HepG2 (cell line): ENCODE measurements at regions not wholly inside any gene's neighbourhood (a gene's known extent, or its start where the extent isn't known, plus 50 kb on each side); places are given as distances from the start of the nearest gene placed in this dataset.
A peak's percentile ranks its signal among the peaks of the same experiment; 100 is the strongest.

Experiments
- ATRX ChIP-seq: sonication (generic); formaldehyde crosslinking; IDR thresholded peaks from 2 replicates; pipeline ENCODE4 v1.4.0; 2020; ENCODE audit warnings: missing genetic modification reagents, borderline replicate concordance
- CREB1 ChIP-seq, 2 experiments: fragments of 450-650 bp in 1 of 2; IDR thresholded peaks; 2 replicates each; pipeline ENCODE4 v1.6.1; 2016 to 2017; ENCODE audit warnings: control low read depth in 1 of 2, mild to moderate bottlenecking in 1 of 2, missing compliant biosample characterization in 1 of 2, missing genetic modification characterization in 1 of 2
- FOXA3 ChIP-seq: IDR thresholded peaks from 2 replicates; pipeline ENCODE4 v1.6.1; 2016; ENCODE audit warnings: missing genetic modification reagents, missing compliant biosample characterization
- SAP130 ChIP-seq: IDR thresholded peaks from 2 replicates; pipeline ENCODE4 v1.6.1; 2016; ENCODE audit warnings: low read depth
- SMAD3 ChIP-seq: sonication (generic); formaldehyde crosslinking; IDR thresholded peaks from 2 replicates; pipeline ENCODE4 v1.4.0; 2020; ENCODE audit warnings: missing genetic modification reagents
- SMYD3 ChIP-seq: sonication (generic); formaldehyde crosslinking; IDR thresholded peaks from 2 replicates; pipeline ENCODE4 v1.8.1; 2023; ENCODE audit warnings: mild to moderate bottlenecking, missing genetic modification reagents
- SRF ChIP-seq: IDR thresholded peaks from 2 replicates; pipeline ENCODE4 v1.6.1; 2011; ENCODE audit warnings: mild to moderate bottlenecking, low read depth, low read length, moderate library complexity
- TBP ChIP-seq: sonication (generic); formaldehyde crosslinking; IDR thresholded peaks from 2 replicates; pipeline ENCODE4 v1.5.0; 2020; ENCODE audit warnings: missing genetic modification reagents
- ZNF549 ChIP-seq: sonication (generic); formaldehyde crosslinking; IDR thresholded peaks from 2 replicates; pipeline ENCODE4 v1.5.0; 2020; ENCODE audit warnings: missing genetic modification reagents
- ZNF839 ChIP-seq: sonication (generic); formaldehyde crosslinking; IDR thresholded peaks from 2 replicates; pipeline ENCODE4 v1.4.0; 2020; ENCODE audit warnings: missing genetic modification reagents, mild to moderate bottlenecking, borderline replicate concordance
- ZSCAN22 ChIP-seq: sonication (generic); formaldehyde crosslinking; IDR thresholded peaks from 2 replicates; pipeline ENCODE4 v1.4.0; 2020; ENCODE audit warnings: mild to moderate bottlenecking, missing genetic modification reagents
- TF ChIP-seq, protein P1 (sequence below): sonication (generic); formaldehyde crosslinking; IDR thresholded peaks from 2 replicates; pipeline ENCODE4 v1.8.0; 2022; ENCODE audit warnings: missing genetic modification reagents, low read depth, mild to moderate bottlenecking, borderline replicate concordance
- TF ChIP-seq, protein P2 (sequence below): sonication (generic); formaldehyde crosslinking; conservative IDR thresholded peaks from 2 replicates; pipeline ENCODE4 v1.4.0; 2020; ENCODE audit warnings: mild to moderate bottlenecking, missing genetic modification reagents, moderate library complexity

DNA sequence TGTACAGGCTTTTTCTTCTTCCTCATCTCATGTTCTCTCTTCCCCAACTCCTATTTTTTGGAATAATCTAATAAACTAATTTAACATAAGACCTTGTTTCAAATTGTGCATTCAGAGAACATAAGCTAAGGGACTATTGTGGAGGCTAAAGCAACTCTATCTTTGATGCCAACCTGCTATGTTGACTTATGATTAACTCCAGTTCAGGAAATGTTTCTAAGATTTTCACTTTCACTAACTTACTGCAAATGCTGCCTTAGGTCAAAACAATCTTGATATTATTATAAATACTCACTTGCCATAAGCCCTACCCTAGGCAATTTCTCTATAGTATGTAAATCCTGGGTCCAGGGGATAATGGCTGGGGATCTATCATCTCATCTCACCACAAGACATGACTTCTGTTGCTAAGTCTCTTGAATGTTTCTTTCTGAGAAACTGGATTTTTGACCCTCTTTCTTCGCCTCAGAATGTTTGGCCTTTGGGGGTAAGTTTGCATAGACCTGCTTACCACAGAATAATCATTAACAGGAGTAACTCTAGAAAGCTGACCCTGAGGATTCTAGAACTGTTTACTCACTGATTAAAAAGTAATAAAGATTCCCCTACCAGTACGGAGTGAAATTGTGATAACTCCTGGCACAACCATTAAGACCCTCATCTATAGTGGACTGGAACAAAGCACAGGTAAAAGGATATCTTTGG, 768.1 kb downstream of the GBE1 start (continued):
- TF ChIP-seq CREB1 (IDR thresholded peaks at IDR 0.05) (no peak), CREB1 (CRISPR knock-in tag; IDR thresholded peaks at IDR 0.05) (0 out of 2 replicates have a peak, but pooled peaks have one; percentile 28), SMAD3 (CRISPR knock-in tag) (no peak), ATRX (CRISPR knock-in tag) (no peak), FOXA3 (CRISPR knock-in tag) (0 out of 2 replicates have a peak, but pooled peaks have one; percentile 7), ZSCAN22 (CRISPR knock-in tag) (no peak), TBP (CRISPR knock-in tag) (no peak), ZNF549 (no peak), SRF (no peak), ZNF839 (CRISPR knock-in tag) (no peak), SAP130 (CRISPR knock-in tag) (no peak), SMYD3 (CRISPR knock-in tag) (no peak)
- TF ChIP-seq, protein P1, sequence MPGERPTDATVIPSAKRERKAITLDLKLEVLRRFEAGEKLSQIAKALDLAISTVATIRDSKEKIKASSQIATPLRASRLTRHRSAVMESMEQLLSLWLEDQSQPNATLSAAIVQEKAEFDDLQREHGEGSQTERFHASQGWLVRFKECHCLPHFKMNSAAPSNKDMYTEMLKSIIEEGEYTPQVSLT (CRISPR knock-in tag): no peak
- TF ChIP-seq, protein P2, sequence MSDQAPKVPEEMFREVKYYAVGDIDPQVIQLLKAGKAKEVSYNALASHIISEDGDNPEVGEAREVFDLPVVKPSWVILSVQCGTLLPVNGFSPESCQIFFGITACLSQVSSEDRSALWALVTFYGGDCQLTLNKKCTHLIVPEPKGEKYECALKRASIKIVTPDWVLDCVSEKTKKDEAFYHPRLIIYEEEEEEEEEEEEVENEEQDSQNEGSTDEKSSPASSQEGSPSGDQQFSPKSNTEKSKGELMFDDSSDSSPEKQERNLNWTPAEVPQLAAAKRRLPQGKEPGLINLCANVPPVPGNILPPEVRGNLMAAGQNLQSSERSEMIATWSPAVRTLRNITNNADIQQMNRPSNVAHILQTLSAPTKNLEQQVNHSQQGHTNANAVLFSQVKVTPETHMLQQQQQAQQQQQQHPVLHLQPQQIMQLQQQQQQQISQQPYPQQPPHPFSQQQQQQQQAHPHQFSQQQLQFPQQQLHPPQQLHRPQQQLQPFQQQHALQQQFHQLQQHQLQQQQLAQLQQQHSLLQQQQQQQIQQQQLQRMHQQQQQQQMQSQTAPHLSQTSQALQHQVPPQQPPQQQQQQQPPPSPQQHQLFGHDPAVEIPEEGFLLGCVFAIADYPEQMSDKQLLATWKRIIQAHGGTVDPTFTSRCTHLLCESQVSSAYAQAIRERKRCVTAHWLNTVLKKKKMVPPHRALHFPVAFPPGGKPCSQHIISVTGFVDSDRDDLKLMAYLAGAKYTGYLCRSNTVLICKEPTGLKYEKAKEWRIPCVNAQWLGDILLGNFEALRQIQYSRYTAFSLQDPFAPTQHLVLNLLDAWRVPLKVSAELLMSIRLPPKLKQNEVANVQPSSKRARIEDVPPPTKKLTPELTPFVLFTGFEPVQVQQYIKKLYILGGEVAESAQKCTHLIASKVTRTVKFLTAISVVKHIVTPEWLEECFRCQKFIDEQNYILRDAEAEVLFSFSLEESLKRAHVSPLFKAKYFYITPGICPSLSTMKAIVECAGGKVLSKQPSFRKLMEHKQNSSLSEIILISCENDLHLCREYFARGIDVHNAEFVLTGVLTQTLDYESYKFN (CRISPR knock-in tag): 0 out of 2 replicates have a peak, but pooled peaks have one; percentile 26
